ENCODE measurements at regions not wholly inside any gene's neighbourhood (a gene's known extent, or its start where the extent isn't known, plus 50 kb on each side); places are given as distances from the start of the nearest gene placed in this dataset.
A peak's percentile ranks its signal among the peaks of the same experiment; 100 is the strongest.

- no peaks in the 10 kb centered on the region for H3K79me2 ChIP-seq (ENCODE audit: control insufficient read depth, insufficient read depth, low read length)
- intact Hi-C loops (cut with micrococcal nuclease), result no loop called here
- H3K27ac ChIP-seq (ENCODE audit: low read length in 2 of 2), result no peak overlapping the region
- no peaks in the 10 kb centered on the region for H3K9me3 Mint-ChIP-seq (ENCODE audit: insufficient read depth)
- H3K27me3 Mint-ChIP-seq, result peaks cover 21% of the 10 kb centered on the region
- H3K4me1 Mint-ChIP-seq, result peaks cover 6% of the 10 kb centered on the region
- no peak overlapping the region for H3K4me3 Mint-ChIP-seq
- H4K20me1 ChIP-seq (ENCODE audit: control insufficient read depth, insufficient read depth, low read length, poor library complexity, severe bottlenecking), result no peaks in the 10 kb centered on the region
- no peak for ATAC-seq (ENCODE audit: low read depth)
- H3K9ac ChIP-seq (ENCODE audit: low read length), result no peak overlapping the region
- H3K36me3 ChIP-seq (replicated peaks in 1 of 2; ENCODE audit: control extremely low read depth in 1 of 2, control insufficient read depth in 1 of 2, extremely low read depth in 1 of 2, insufficient read depth in 2 of 2, low read length in 1 of 2), result no peaks in the 10 kb centered on the region
- no peaks in the 10 kb centered on the region for H3K27me3 ChIP-seq (replicated peaks in 1 of 4; ENCODE audit: control extremely low read depth in 1 of 4, control insufficient read depth in 3 of 4, insufficient read depth in 4 of 4, low read length in 3 of 4)
- 100% methylated on average over 1 of the region's 6 CpGs for WGBS (ENCODE audit: insufficient coverage)
- POLR2A ChIA-PET, result no interaction called here
- no peak for DNase-seq
- CTCF ChIA-PET, result no interaction called here
- H3K9me3 ChIP-seq (ENCODE audit: control extremely low read depth in 1 of 3, control insufficient read depth in 2 of 3, insufficient read depth in 1 of 3, low read length in 2 of 3), result no peaks in the 10 kb centered on the region
- no peak overlapping the region for H2AFZ ChIP-seq (ENCODE audit: insufficient read depth, low read depth, low read length, poor library complexity, severe bottlenecking)
- H3K4me2 ChIP-seq (replicated peaks; ENCODE audit: low read depth, low read length, poor library complexity, severe bottlenecking), result no peak overlapping the region
- no peak overlapping the region for H3K27ac Mint-ChIP-seq
- H3K4me3 ChIP-seq (ENCODE audit: control extremely low read depth in 1 of 5, extremely low read depth in 1 of 5, insufficient read depth in 1 of 5, low read depth in 2 of 5, low read length in 4 of 5), result no peak overlapping the region
- no peak for TF ChIP-seq EZH2 (IDR thresholded peaks at IDR 0.05; ENCODE audit: borderline replicate concordance, insufficient read depth, low read depth, low read length, poor library complexity, severe bottlenecking)
- no peak for TF ChIP-seq CTCF (IDR thresholded peaks at IDR 0.05)
- no peaks in the 10 kb centered on the region for H3K4me1 ChIP-seq (ENCODE audit: control insufficient read depth in 2 of 2, insufficient read depth in 2 of 2, low read length in 2 of 2)
Measured at GRCh38 chr10:110378533-110379108, 73.9 kb upstream of the SMNDC1 start.

GRCh38 chr10:110379831-110380230 is 75.1 kb upstream of the SMNDC1 start:
- Mint-ChIP-seq H3K27ac (peak overlapping the region; percentile 21), H3K27me3 (peaks cover 22% of the 10 kb centered on the region)

More at GRCh38 chr10:110379831-110380230, 75.1 kb upstream of the SMNDC1 start:
- no peaks in the 10 kb centered on the region for H4K20me1 ChIP-seq (ENCODE audit: control insufficient read depth, insufficient read depth, low read length, poor library complexity, severe bottlenecking)
- no peak overlapping the region for H2AFZ ChIP-seq (ENCODE audit: insufficient read depth, low read depth, low read length, poor library complexity, severe bottlenecking)
- no peak overlapping the region for H3K9ac ChIP-seq (ENCODE audit: low read length)
- H3K36me3 ChIP-seq (replicated peaks in 1 of 2; ENCODE audit: control extremely low read depth in 1 of 2, control insufficient read depth in 1 of 2, extremely low read depth in 1 of 2, insufficient read depth in 2 of 2, low read length in 1 of 2), result no peaks in the 10 kb centered on the region
- Mint-ChIP-seq H3K4me1 (peaks cover 6% of the 10 kb centered on the region), H3K4me3 (no peak overlapping the region), H3K9me3 (ENCODE audit: insufficient read depth) (no peaks in the 10 kb centered on the region)
- no peaks in the 10 kb centered on the region for H3K4me1 ChIP-seq (ENCODE audit: control insufficient read depth in 2 of 2, insufficient read depth in 2 of 2, low read length in 2 of 2)
- ChIA-PET POLR2A (no interaction called here), CTCF (interaction anchor here (1.0 kb wide), 1 partner anchor 24 kb away, joined by 4 read pairs; no protein-coding TSS in a partner anchor)
- no peaks in the 10 kb centered on the region for H3K79me2 ChIP-seq (ENCODE audit: control insufficient read depth, insufficient read depth, low read length)
- no peak overlapping the region for H3K4me3 ChIP-seq (ENCODE audit: control extremely low read depth in 1 of 5, extremely low read depth in 1 of 5, insufficient read depth in 1 of 5, low read depth in 2 of 5, low read length in 4 of 5)
- DNase-seq (no peak), ATAC-seq (ENCODE audit: low read depth) (no peak)
- WGBS (ENCODE audit: insufficient coverage), result no CpG with 5 or more reads among the region's 2 CpGs
- H3K9me3 ChIP-seq (ENCODE audit: control extremely low read depth in 1 of 3, control insufficient read depth in 2 of 3, insufficient read depth in 1 of 3, low read length in 2 of 3), result peaks cover 0 to 2% (median 0%) of the 10 kb centered on the region in 3 donors
- H3K27me3 ChIP-seq (replicated peaks in 1 of 4; ENCODE audit: control extremely low read depth in 1 of 4, control insufficient read depth in 3 of 4, insufficient read depth in 4 of 4, low read length in 3 of 4), result no peaks in the 10 kb centered on the region
- TF ChIP-seq CTCF (IDR thresholded peaks at IDR 0.05), result no peak
- no peak for TF ChIP-seq EZH2 (IDR thresholded peaks at IDR 0.05; ENCODE audit: borderline replicate concordance, insufficient read depth, low read depth, low read length, poor library complexity, severe bottlenecking)
- no peak overlapping the region for H3K27ac ChIP-seq (ENCODE audit: low read length in 2 of 2)
- intact Hi-C loops (cut with micrococcal nuclease), result no loop called here
- no peak overlapping the region for H3K4me2 ChIP-seq (replicated peaks; ENCODE audit: low read depth, low read length, poor library complexity, severe bottlenecking)

All from B cell (primary cell).